SJCRH30 (cell line): ENCODE measurements at regions not wholly inside any gene's neighbourhood (a gene's known extent, or its start where the extent isn't known, plus 50 kb on each side); places are given as distances from the start of the nearest gene placed in this dataset.
"Not testable (repeated sequence)": the region's sequence is repeated elsewhere in the genome, so short reads cannot be mapped to it uniquely, and the experiment has no call there.

Experiments used
- DNase-seq, 2 experiments: peaks; one replicate each; pipeline ENCODE4 v3.0.0-alpha.2; 2015 to 2020
- H3K27ac ChIP-seq: fragments of 250-450 bp; sonication (Bioruptor Pico); 2 replicates; pipeline ENCODE4 v1.5.1; 2020; ENCODE audit warnings: mild to moderate bottlenecking, moderate library complexity
- H3K27me3 ChIP-seq: fragments of 250-450 bp; sonication (Bioruptor Pico); 2 replicates; pipeline ENCODE4 v1.5.1; 2020; ENCODE audit warnings: mild to moderate bottlenecking, moderate library complexity
- H3K36me3 ChIP-seq: fragments of 250-450 bp; sonication (Bioruptor Pico); 2 replicates; pipeline ENCODE4 v1.5.1; 2020; ENCODE audit warnings: mild to moderate bottlenecking, moderate library complexity
- H3K4me1 ChIP-seq: fragments of 250-450 bp; sonication (Bioruptor Pico); 2 replicates; pipeline ENCODE4 v1.5.1; 2020; ENCODE audit warnings: mild to moderate bottlenecking, moderate library complexity
- H3K4me3 ChIP-seq: fragments of 250-450 bp; sonication (Bioruptor Pico); 2 replicates; pipeline ENCODE4 v1.5.1; 2020; ENCODE audit warnings: mild to moderate bottlenecking, moderate library complexity
- H3K9me3 ChIP-seq: fragments of 250-450 bp; sonication (Bioruptor Pico); replicated peaks from 2 replicates; pipeline ENCODE4 v1.5.1; 2020; ENCODE audit warnings: mild to moderate bottlenecking, moderate library complexity

GRCh38 chr5:131022811-131023497 lies 142.1 kb downstream of the HINT1 start:
- H3K27ac ChIP-seq = no peak overlapping the region
- H3K4me1 ChIP-seq = no peaks in the 10 kb centered on the region
- no peaks in the 10 kb centered on the region for H3K9me3 ChIP-seq
- H3K27me3 ChIP-seq = no peaks in the 10 kb centered on the region
- no peak overlapping the region for H3K4me3 ChIP-seq
- no peak for DNase-seq
- no peaks in the 10 kb centered on the region for H3K36me3 ChIP-seq

- DNase-seq = no peak
- no peaks in the 10 kb centered on the region for H3K9me3 ChIP-seq
- H3K27me3 ChIP-seq = no peaks in the 10 kb centered on the region
- H3K4me3 ChIP-seq = no peak overlapping the region
- H3K4me1 ChIP-seq = no peaks in the 10 kb centered on the region
- no peaks in the 10 kb centered on the region for H3K36me3 ChIP-seq
- no peak overlapping the region for H3K27ac ChIP-seq
These were observed 143.4 kb downstream of the HINT1 start for GRCh38 chr5:131021646-131022045.

GRCh38 chr5:131019601-131020315 lies 145.3 kb downstream of the HINT1 start:
- H3K9me3 ChIP-seq = no peaks in the 10 kb centered on the region
- DNase-seq = no peak
- H3K36me3 ChIP-seq = no peaks in the 10 kb centered on the region
- no peak overlapping the region for H3K4me3 ChIP-seq
- H3K27me3 ChIP-seq = no peaks in the 10 kb centered on the region
- no peak overlapping the region for H3K27ac ChIP-seq
- no peaks in the 10 kb centered on the region for H3K4me1 ChIP-seq

DNA sequence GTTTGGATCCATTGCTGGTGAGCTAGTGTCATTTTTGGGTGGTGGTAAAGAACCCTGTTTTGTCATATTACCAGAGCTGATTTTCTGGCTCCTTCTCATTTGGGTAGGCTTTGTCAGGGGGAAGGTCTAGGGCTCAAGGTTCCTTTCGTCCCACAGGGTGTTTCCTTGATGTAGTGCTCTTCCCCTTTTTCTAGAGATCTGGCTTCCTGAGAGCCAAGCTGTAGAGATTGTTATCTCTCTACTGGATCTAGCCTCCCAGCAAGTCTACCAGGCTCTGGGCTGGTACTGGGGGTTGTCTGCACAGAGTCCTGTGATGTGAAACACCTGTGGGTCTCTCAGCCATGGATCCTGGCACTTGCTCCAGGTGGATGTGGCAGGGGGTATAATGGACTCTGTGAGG lies 145.9 kb downstream of the HINT1 start:
- H3K27ac ChIP-seq = no peak overlapping the region
- H3K4me3 ChIP-seq = no peak overlapping the region
- no peaks in the 10 kb centered on the region for H3K36me3 ChIP-seq
- no peaks in the 10 kb centered on the region for H3K9me3 ChIP-seq
- no peaks in the 10 kb centered on the region for H3K4me1 ChIP-seq
- no peak for DNase-seq
- H3K27me3 ChIP-seq = no peaks in the 10 kb centered on the region

DNA sequence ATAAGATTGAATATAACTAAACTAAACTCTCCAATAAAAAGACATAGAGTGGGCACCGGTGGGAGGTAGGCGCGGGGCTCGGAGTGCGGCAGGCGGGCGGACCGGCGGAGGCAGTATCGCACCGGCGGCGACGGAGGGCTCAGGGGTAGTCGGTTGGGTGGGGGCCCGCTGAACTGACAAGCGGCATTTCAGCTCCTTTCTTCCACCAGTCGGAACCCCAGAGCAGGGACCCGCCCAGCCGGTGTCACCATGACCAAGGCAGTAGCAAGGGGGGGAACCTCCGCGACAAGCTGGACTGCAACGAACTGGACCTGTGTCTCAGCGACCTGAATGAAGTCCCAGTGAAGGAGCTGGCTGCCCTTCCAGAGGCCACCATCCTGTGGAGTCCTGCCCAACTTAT lies 156.7 kb downstream of the HINT1 start:
- no peak for DNase-seq
- Histone ChIP-seq H3K27me3 (no peaks in the 10 kb centered on the region), H3K4me3 (no peak overlapping the region), H3K9me3 (no peaks in the 10 kb centered on the region), H3K36me3 (no peaks in the 10 kb centered on the region), H3K27ac (no peak overlapping the region), H3K4me1 (no peaks in the 10 kb centered on the region)

DNA sequence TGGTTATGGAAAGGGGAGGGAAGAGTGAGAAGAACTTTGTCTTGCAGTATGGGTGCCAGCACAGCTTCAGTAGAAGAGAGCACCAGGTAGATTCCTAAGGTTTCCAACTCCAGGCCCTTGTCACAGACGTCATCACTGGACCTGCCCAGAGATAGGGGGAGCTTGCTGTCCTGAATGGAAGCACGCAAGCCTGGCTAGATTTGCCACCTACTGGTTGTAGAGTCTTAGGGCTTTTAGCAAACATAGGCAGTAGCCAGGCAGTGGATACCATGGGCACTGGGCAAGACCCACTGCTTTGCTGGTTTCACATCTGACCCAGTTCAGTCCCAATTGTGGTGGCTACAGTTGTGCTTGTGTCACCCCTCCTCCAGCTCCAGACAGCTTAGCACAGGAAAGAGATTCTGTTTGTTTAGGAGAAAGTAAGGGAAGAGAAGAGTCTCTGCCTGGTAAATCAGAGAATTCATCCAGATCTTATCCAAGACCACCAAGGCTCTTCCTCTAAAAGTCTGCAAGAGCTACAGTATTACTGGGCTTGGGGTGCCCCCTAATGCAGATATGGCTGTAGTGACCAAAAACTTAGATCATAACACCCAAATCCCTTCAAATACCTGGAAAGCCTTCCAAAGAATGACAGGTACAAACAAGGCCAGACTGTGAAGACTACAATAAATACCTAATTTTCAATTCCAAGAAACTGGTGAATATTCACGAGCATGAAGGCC lies 158.9 kb downstream of the HINT1 start:
- Histone ChIP-seq H3K36me3 (no peaks in the 10 kb centered on the region), H3K9me3 (no peaks in the 10 kb centered on the region)

GRCh38 chr5:131001507-131001906 lies 163.5 kb downstream of the HINT1 start:
- H3K9me3 ChIP-seq = no peaks in the 10 kb centered on the region
- no peaks in the 10 kb centered on the region for H3K27me3 ChIP-seq
- H3K4me1 ChIP-seq = no peaks in the 10 kb centered on the region
- H3K36me3 ChIP-seq = no peaks in the 10 kb centered on the region
- H3K4me3 ChIP-seq = no peak overlapping the region
- no peak for DNase-seq
- no peak overlapping the region for H3K27ac ChIP-seq

More for the DNA sequence above, 158.9 kb downstream of the HINT1 start:
- H3K4me1 ChIP-seq = no peaks in the 10 kb centered on the region
- no peak overlapping the region for H3K27ac ChIP-seq
- H3K4me3 ChIP-seq = no peak overlapping the region
- peak in 1 of 2 experiments; percentile 9 for DNase-seq
- no peaks in the 10 kb centered on the region for H3K27me3 ChIP-seq

DNA sequence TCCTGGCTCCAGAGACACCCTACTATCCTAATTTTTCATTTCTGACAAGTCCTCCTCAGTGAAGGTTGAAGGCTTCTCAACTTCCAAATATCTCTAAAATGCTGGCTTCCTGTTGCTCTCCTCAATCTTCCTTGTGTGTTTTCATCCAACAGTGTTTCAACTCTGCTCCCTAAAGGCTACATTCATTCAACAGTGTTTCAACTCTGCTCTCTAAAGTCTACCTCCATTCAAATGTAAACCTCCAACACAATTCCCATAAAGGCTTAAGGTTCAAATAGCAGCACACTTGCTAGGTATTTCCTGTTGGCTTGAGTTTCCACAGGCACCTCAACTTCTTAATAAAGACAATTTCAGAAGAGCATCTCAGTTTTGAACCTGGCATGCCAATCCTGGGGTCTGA lies 164.8 kb downstream of the HINT1 start:
- H3K36me3 ChIP-seq = no peaks in the 10 kb centered on the region
- no peak overlapping the region for H3K4me3 ChIP-seq
- H3K9me3 ChIP-seq = no peaks in the 10 kb centered on the region
- no peaks in the 10 kb centered on the region for H3K27me3 ChIP-seq
- no peak for DNase-seq
- H3K27ac ChIP-seq = no peak overlapping the region
- H3K4me1 ChIP-seq = no peaks in the 10 kb centered on the region

- not testable (repeated sequence) for H3K36me3 ChIP-seq, H3K4me3 ChIP-seq, H3K9me3 ChIP-seq, H3K27me3 ChIP-seq, H3K27ac ChIP-seq, H3K4me1 ChIP-seq, DNase-seq
These were observed 168.3 kb downstream of the HINT1 start for GRCh38 chr5:130996720-130997119.

GRCh38 chr5:130995851-130996250 lies 169.2 kb downstream of the HINT1 start:
- H3K27me3 ChIP-seq = no peaks in the 10 kb centered on the region
- H3K4me3 ChIP-seq = no peak overlapping the region
- H3K27ac ChIP-seq = no peak overlapping the region
- no peaks in the 10 kb centered on the region for H3K4me1 ChIP-seq
- DNase-seq = no peak
- no peaks in the 10 kb centered on the region for H3K9me3 ChIP-seq
- no peaks in the 10 kb centered on the region for H3K36me3 ChIP-seq

DNA sequence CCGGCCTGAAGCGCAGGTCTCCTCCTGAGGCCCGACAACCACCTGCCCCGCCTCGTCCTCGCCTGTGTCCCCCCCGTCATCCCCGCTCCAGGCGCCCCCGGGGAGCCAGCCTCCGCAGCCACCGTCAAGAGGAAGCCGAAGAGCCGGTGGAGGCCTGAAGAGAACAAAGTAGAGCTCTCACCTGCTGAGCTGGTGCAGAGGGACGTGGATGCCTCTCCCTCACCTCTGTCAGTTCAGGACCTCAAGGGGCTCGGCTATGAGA lies 169.9 kb downstream of the HINT1 start:
- H3K4me1 ChIP-seq = no peaks in the 10 kb centered on the region
- H3K27me3 ChIP-seq = no peaks in the 10 kb centered on the region
- H3K9me3 ChIP-seq = no peaks in the 10 kb centered on the region
- no peaks in the 10 kb centered on the region for H3K36me3 ChIP-seq
- DNase-seq = no peak
- no peak overlapping the region for H3K27ac ChIP-seq
- no peak overlapping the region for H3K4me3 ChIP-seq

GRCh38 chr5:130994496-130995253 lies 170.4 kb downstream of the HINT1 start:
- no peak for DNase-seq
- Histone ChIP-seq H3K4me3 (no peak overlapping the region), H3K9me3 (no peaks in the 10 kb centered on the region), H3K27ac (no peak overlapping the region), H3K4me1 (no peaks in the 10 kb centered on the region), H3K36me3 (no peaks in the 10 kb centered on the region), H3K27me3 (no peaks in the 10 kb centered on the region)

DNA sequence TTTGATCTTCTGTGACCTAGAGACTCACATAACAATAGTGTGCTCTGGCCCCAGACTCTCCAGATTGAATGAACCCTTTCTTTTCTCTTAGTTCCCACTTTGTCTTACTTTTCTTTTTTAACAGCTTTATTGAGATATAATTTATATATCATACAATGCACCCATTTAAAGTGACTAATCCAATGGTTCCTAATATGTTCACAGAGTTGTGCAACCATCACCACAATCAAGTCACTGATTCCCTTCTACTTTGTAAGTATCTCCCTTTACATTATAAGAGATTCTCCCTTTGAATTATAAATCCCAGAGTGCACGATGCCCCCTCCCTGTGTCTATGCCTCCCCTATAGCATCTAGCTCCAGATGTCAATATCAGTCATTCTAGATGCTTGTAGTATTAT lies 172.4 kb downstream of the HINT1 start:
- Histone ChIP-seq H3K27ac (no peak overlapping the region), H3K4me1 (no peaks in the 10 kb centered on the region), H3K9me3 (no peaks in the 10 kb centered on the region), H3K36me3 (no peaks in the 10 kb centered on the region), H3K4me3 (no peak overlapping the region), H3K27me3 (no peaks in the 10 kb centered on the region)
- no peak for DNase-seq

- H3K4me3 ChIP-seq = no peak overlapping the region
- no peaks in the 10 kb centered on the region for H3K9me3 ChIP-seq
- no peaks in the 10 kb centered on the region for H3K4me1 ChIP-seq
- H3K27me3 ChIP-seq = no peaks in the 10 kb centered on the region
- no peak for DNase-seq
- no peak overlapping the region for H3K27ac ChIP-seq
- H3K36me3 ChIP-seq = no peaks in the 10 kb centered on the region
These were observed 173.0 kb downstream of the HINT1 start for GRCh38 chr5:130992095-130992494.

DNA sequence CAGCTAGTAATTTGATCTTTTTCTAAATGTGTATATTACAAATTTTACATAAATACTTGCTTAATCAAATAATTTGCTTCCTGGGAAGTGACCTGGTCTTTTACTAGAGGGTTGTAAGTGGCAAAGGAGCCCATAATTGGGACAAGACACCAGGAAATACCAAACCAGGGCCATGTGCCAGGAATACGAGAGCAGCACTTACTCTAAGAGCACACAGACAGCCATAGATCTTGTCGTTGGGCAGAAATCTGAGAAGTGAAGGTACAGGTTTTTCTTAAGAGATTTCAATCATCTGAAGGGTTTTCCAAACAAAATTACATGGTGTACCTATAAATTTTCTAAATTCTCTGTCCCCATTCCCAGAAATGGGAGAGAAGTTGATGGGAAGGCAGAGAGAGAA lies 179.3 kb downstream of the HINT1 start:
- Histone ChIP-seq H3K4me1 (no peaks in the 10 kb centered on the region), H3K27me3 (peaks cover 3% of the 10 kb centered on the region; the same call in 1 of the 2 replicates), H3K27ac (no peak overlapping the region), H3K36me3 (no peaks in the 10 kb centered on the region), H3K9me3 (no peaks in the 10 kb centered on the region), H3K4me3 (no peak overlapping the region)
- DNase-seq = no peak
